ENCODE measurements at regions not wholly inside any gene's neighbourhood (a gene's known extent, or its start where the extent isn't known, plus 50 kb on each side); places are given as distances from the start of the nearest gene placed in this dataset.

DNA sequence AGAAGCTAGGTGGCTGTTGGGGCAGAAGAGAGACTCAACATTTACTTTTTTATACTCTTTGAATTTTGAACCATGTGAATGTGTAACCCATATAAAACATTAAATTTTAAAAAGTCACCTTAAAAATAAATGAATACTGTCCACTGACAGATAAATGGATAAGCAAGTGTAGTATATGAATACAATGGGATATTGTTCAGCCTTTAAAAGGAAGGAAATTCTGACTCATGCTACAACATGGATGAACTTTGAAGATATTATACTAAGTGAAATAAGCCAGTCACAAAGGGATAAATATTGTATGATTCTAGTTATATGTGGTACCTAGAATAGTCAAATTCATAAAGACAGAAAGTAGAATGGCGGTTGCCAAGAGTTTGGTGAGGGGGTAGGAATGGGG is 113.9 kb downstream of the TMEM174 start:
- Histone ChIP-seq H3K27me3 (ENCODE audit: control insufficient read depth in 1 of 2, insufficient read depth in 2 of 2, low read length in 1 of 2) (no peaks in the 10 kb centered on the region), H3K4me1 (ENCODE audit: control insufficient read depth in 1 of 2, insufficient read depth in 2 of 2, low read length in 2 of 2) (no peaks in the 10 kb centered on the region), H3K27ac (ENCODE audit: low read depth in 1 of 2, low read length in 2 of 2) (no peak overlapping the region), H3K36me3 (ENCODE audit: control insufficient read depth in 1 of 2, insufficient read depth in 2 of 2, low read length in 1 of 2) (no peaks in the 10 kb centered on the region), H3K9me3 (ENCODE audit: control insufficient read depth, low read length) (no peaks in the 10 kb centered on the region), H3K4me3 (ENCODE audit: low read length in 2 of 2) (no peak overlapping the region)
- 98 to 100% methylated on average over 1 of the region's 1 CpG for WGBS, 2 donors
- DNase-seq (no peak), ATAC-seq (ENCODE audit: low FRiP score) (no peak)
- intact Hi-C loops (cut with DNase I), result no loop called here

DNA sequence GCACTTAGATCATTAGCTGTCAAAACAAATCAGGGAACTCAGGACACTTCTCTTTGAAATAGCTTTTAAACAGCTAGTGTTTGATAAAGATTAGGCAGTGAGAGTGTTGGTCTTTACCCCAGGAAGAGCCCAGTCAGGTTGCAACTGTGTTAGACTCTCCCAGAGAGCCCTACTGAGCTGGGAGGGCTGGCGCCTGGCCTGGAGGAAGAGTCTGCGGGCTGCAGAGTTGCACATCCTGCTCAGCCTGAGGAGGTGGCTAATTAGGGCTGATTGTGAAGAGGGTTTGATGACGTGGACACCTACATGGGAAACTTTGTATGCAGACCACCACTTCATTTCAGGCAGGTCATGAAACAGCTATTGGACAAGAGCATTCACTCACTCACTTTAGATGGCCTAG is 112.0 kb downstream of the TMEM174 start:
- intact Hi-C loops (cut with DNase I), result no loop called here
- no peak overlapping the region for H3K27ac ChIP-seq (ENCODE audit: low read depth in 1 of 2, low read length in 2 of 2)
- DNase-seq (no peak), ATAC-seq (ENCODE audit: low FRiP score) (no peak)
- H3K4me3 ChIP-seq (ENCODE audit: low read length in 2 of 2), result no peak overlapping the region
- 96 to 99% methylated on average over 3 of the region's 3 CpGs for WGBS, 2 donors
- no peaks in the 10 kb centered on the region for H3K36me3 ChIP-seq (ENCODE audit: control insufficient read depth in 1 of 2, insufficient read depth in 2 of 2, low read length in 1 of 2)
- H3K9me3 ChIP-seq (ENCODE audit: control insufficient read depth, low read length), result no peaks in the 10 kb centered on the region
- no peaks in the 10 kb centered on the region for H3K4me1 ChIP-seq (ENCODE audit: control insufficient read depth in 1 of 2, insufficient read depth in 2 of 2, low read length in 2 of 2)
- no peaks in the 10 kb centered on the region for H3K27me3 ChIP-seq (ENCODE audit: control insufficient read depth in 1 of 2, insufficient read depth in 2 of 2, low read length in 1 of 2)

DNA sequence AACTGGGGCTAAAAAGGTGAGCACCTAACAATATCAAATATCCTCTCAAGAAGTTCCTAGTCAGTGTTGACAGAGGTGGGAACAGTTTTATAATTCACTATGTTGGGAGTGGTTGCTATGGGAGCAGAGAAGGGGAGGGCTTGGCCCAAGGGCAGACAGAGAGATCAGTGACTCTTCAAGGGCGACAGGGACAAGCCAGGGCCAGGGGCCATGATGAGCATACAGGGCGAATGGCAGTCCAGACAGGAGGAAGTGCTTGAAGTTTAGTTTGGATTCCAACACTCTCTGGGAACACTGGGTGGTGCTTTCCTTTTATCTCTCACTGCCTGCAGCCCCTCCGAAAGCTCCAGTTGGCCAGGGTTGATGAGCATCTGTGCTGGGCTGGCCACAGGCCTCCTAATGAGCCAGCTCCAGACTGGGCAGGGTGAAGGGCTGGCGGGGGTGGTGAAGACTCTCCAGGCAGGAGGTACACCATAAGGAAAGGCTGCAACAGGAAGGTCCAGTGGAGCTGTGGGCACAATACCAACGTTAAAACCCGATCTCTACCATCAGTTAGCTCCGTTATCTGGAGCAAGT is 111.3 kb downstream of the TMEM174 start:
- WGBS, 2 donors, result 63 to 77% methylated on average over 7 of the region's 7 CpGs
- intact Hi-C loops (cut with DNase I), result no loop called here
- Histone ChIP-seq H3K27ac (ENCODE audit: low read depth in 1 of 2, low read length in 2 of 2) (no peak overlapping the region), H3K4me1 (ENCODE audit: control insufficient read depth in 1 of 2, insufficient read depth in 2 of 2, low read length in 2 of 2) (peaks cover 0 to 2% of the 10 kb centered on the region in 2 donors), H3K36me3 (ENCODE audit: control insufficient read depth in 1 of 2, insufficient read depth in 2 of 2, low read length in 1 of 2) (no peaks in the 10 kb centered on the region), H3K27me3 (ENCODE audit: control insufficient read depth in 1 of 2, insufficient read depth in 2 of 2, low read length in 1 of 2) (no peaks in the 10 kb centered on the region), H3K4me3 (ENCODE audit: low read length in 2 of 2) (no peak overlapping the region), H3K9me3 (ENCODE audit: control insufficient read depth, low read length) (no peaks in the 10 kb centered on the region)
- ATAC-seq (ENCODE audit: low FRiP score) (no peak), DNase-seq (no peak)

DNA sequence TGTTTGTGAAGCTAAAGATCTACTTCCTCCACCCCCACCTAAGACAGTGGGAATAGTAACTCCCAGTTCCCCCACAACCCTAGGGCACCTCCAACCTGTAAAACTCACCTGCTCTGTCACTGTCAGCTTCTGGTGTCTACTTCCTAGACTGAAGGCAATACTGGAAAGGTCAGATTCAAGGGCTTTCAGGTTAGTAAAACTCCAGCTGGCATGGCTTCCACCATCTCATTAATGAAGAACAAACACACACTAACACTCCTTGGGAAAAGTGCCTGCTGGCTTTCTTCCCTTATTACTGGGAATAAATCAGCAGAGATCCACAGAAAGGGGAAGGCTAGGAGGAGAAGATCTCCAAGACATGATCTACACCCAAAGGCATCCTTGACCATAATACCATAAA is 109.9 kb downstream of the TMEM174 start:
- Histone ChIP-seq H3K4me1 (ENCODE audit: control insufficient read depth in 1 of 2, insufficient read depth in 2 of 2, low read length in 2 of 2) (peaks cover 0 to 2% of the 10 kb centered on the region in 2 donors), H3K27me3 (ENCODE audit: control insufficient read depth in 1 of 2, insufficient read depth in 2 of 2, low read length in 1 of 2) (no peaks in the 10 kb centered on the region), H3K9me3 (ENCODE audit: control insufficient read depth, low read length) (no peaks in the 10 kb centered on the region), H3K4me3 (ENCODE audit: low read length in 2 of 2) (no peak overlapping the region), H3K27ac (ENCODE audit: low read depth in 1 of 2, low read length in 2 of 2) (no peak overlapping the region), H3K36me3 (ENCODE audit: control insufficient read depth in 1 of 2, insufficient read depth in 2 of 2, low read length in 1 of 2) (no peaks in the 10 kb centered on the region)
- DNase-seq (no peak), ATAC-seq (ENCODE audit: low FRiP score) (no peak)
- intact Hi-C loops (cut with DNase I), result no loop called here

DNA sequence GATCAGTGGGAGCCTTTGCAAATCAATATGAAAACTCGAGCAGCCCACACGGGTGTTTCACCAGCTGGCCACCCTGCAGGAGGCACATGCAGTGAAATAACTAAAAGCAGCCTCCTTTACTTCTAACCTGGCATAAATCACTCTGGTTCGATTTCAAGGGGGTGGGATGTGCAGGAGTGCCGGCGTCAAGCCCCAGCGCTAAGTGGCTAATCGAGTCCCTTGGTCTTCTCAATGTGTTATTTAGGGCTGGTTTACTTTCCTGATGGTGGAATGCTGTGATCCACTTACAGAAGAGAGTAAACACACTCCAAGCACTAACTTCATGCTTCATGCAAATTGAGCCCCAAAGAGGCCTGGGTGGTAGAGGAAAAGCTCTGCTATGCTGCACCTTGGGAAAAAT is 109.4 kb downstream of the TMEM174 start:
- intact Hi-C loops (cut with DNase I), result no loop called here
- peaks cover 0 to 2% of the 10 kb centered on the region in 2 donors for H3K4me1 ChIP-seq (ENCODE audit: control insufficient read depth in 1 of 2, insufficient read depth in 2 of 2, low read length in 2 of 2)
- ATAC-seq (ENCODE audit: low FRiP score) (no peak), DNase-seq (no peak)
- H3K4me3 ChIP-seq (ENCODE audit: low read length in 2 of 2), result no peak overlapping the region
- no peak overlapping the region for H3K27ac ChIP-seq (ENCODE audit: low read depth in 1 of 2, low read length in 2 of 2)
- no peaks in the 10 kb centered on the region for H3K36me3 ChIP-seq (ENCODE audit: control insufficient read depth in 1 of 2, insufficient read depth in 2 of 2, low read length in 1 of 2)
- no peaks in the 10 kb centered on the region for H3K9me3 ChIP-seq (ENCODE audit: control insufficient read depth, low read length)
- no peaks in the 10 kb centered on the region for H3K27me3 ChIP-seq (ENCODE audit: control insufficient read depth in 1 of 2, insufficient read depth in 2 of 2, low read length in 1 of 2)
- WGBS, 2 donors, result 87 to 90% methylated on average over 7 of the region's 7 CpGs

DNA sequence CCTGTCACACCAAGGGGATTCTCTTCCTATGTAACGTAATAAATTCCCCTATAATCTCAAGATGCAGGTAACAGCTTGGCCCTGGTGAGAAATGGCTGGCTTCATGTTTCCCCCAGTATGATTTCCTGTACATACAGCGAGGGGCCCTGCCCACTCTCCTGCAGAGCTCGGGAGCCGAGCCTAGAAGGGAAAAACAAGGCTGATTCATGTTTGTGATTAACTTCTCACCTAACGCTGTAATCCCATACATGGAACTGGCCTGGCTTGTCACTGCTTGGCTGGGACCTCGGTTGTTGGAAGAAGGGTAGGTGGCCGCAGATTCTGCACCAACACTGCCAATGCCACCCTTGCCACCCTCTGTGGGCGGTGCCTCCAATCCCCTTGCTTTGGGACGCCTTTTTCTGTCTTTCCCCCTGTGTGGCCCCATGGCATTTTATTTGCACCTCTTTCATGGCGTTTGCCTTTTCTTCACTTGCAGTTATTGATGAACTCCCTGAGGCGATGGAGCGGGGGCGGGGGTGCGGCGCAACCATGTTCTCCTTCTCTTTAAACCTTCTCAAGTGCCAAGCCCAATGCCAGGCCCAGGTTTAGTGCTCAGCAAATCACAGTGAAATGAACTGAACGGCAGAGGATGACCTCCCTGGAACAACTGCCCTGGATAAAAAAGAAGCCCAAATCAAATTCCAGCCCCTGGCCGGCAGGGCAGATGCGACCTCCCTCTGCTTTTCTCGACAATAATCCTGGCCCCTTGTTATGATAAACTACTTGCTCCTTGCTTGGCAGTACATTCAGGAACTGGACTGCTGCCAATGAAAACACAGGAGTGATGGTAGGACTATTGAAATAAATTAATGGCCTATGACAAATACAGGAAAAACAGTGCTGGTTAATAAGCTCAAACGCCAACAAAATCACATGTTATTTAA is 108.1 kb downstream of the TMEM174 start:
- 41 to 47% methylated on average over 20 of the region's 20 CpGs for WGBS, 2 donors
- H3K27me3 ChIP-seq (ENCODE audit: control insufficient read depth in 1 of 2, insufficient read depth in 2 of 2, low read length in 1 of 2), result no peaks in the 10 kb centered on the region
- intact Hi-C loops (cut with DNase I), result no loop called here
- H3K4me1 ChIP-seq (ENCODE audit: control insufficient read depth in 1 of 2, insufficient read depth in 2 of 2, low read length in 2 of 2), result peaks cover 0 to 2% of the 10 kb centered on the region in 2 donors
- H3K27ac ChIP-seq (ENCODE audit: low read depth in 1 of 2, low read length in 2 of 2), result peak overlapping the region in 1 of 2 donors; percentile 79
- DNase-seq (peak in 1 of 2 donors; percentile 66), ATAC-seq (ENCODE audit: low FRiP score) (peak; percentile 67)
- H3K4me3 ChIP-seq (ENCODE audit: low read length in 2 of 2), result no peak overlapping the region
- no peaks in the 10 kb centered on the region for H3K36me3 ChIP-seq (ENCODE audit: control insufficient read depth in 1 of 2, insufficient read depth in 2 of 2, low read length in 1 of 2)
- H3K9me3 ChIP-seq (ENCODE audit: control insufficient read depth, low read length), result no peaks in the 10 kb centered on the region

GRCh38 chr5:73280386-73280785 is 107.4 kb downstream of the TMEM174 start:
- Histone ChIP-seq H3K4me1 (ENCODE audit: control insufficient read depth in 1 of 2, insufficient read depth in 2 of 2, low read length in 2 of 2) (peaks cover 0 to 2% of the 10 kb centered on the region in 2 donors), H3K4me3 (ENCODE audit: low read length in 2 of 2) (no peak overlapping the region), H3K27me3 (ENCODE audit: control insufficient read depth in 1 of 2, insufficient read depth in 2 of 2, low read length in 1 of 2) (no peaks in the 10 kb centered on the region), H3K36me3 (ENCODE audit: control insufficient read depth in 1 of 2, insufficient read depth in 2 of 2, low read length in 1 of 2) (no peaks in the 10 kb centered on the region), H3K27ac (ENCODE audit: low read depth in 1 of 2, low read length in 2 of 2) (peak overlapping the region in 1 of 2 donors; percentile 90), H3K9me3 (ENCODE audit: control insufficient read depth, low read length) (no peaks in the 10 kb centered on the region)
- ATAC-seq (ENCODE audit: low FRiP score) (peak; percentile 34), DNase-seq (no peak)
- intact Hi-C loops (cut with DNase I), result no loop called here
- 2 to 8% methylated on average over 2 of the region's 2 CpGs for WGBS, 2 donors

GRCh38 chr5:73279805-73280204 is 106.8 kb downstream of the TMEM174 start:
- DNase-seq, result no peak
- H3K9me3 ChIP-seq (ENCODE audit: control insufficient read depth, low read length), result no peaks in the 10 kb centered on the region
- intact Hi-C loops (cut with DNase I), result no loop called here
- H3K36me3 ChIP-seq (ENCODE audit: control insufficient read depth in 1 of 2, insufficient read depth in 2 of 2, low read length in 1 of 2), result no peaks in the 10 kb centered on the region
- no peak overlapping the region for H3K27ac ChIP-seq (ENCODE audit: low read depth in 1 of 2, low read length in 2 of 2)
- ATAC-seq (ENCODE audit: low FRiP score), result no peak
- no peaks in the 10 kb centered on the region for H3K27me3 ChIP-seq (ENCODE audit: control insufficient read depth in 1 of 2, insufficient read depth in 2 of 2, low read length in 1 of 2)
- H3K4me1 ChIP-seq (ENCODE audit: control insufficient read depth in 1 of 2, insufficient read depth in 2 of 2, low read length in 2 of 2), result peaks cover 0 to 2% of the 10 kb centered on the region in 2 donors
- H3K4me3 ChIP-seq (ENCODE audit: low read length in 2 of 2), result no peak overlapping the region
- 10 to 13% methylated on average over 1 of the region's 1 CpG for WGBS, 2 donors

DNA sequence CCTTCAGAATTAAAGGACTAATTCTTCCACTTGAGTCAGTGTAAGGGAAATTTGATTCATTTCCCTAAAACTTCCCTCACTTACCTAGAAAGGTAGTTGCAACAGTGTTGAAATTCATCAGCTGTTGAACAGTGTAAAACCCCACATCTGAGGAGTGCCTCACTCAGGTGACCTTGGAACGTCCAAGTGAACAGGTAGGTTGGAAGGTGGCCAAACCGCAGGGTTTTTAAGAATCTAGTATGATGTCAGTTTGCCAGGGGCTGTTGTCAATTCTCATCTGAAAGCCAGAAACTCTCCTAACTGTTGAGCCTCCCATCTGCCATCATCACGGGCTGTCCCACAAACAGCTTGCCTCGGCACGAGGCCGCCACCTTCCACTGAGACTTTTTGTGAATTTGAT is 105.7 kb downstream of the TMEM174 start:
- intact Hi-C loops (cut with DNase I), result no loop called here
- H3K27me3 ChIP-seq (ENCODE audit: control insufficient read depth in 1 of 2, insufficient read depth in 2 of 2, low read length in 1 of 2), result no peaks in the 10 kb centered on the region
- H3K36me3 ChIP-seq (ENCODE audit: control insufficient read depth in 1 of 2, insufficient read depth in 2 of 2, low read length in 1 of 2), result no peaks in the 10 kb centered on the region
- H3K4me1 ChIP-seq (ENCODE audit: control insufficient read depth in 1 of 2, insufficient read depth in 2 of 2, low read length in 2 of 2), result peaks cover 0 to 2% of the 10 kb centered on the region in 2 donors
- no peaks in the 10 kb centered on the region for H3K9me3 ChIP-seq (ENCODE audit: control insufficient read depth, low read length)
- DNase-seq (no peak), ATAC-seq (ENCODE audit: low FRiP score) (no peak)
- no peak overlapping the region for H3K4me3 ChIP-seq (ENCODE audit: low read length in 2 of 2)
- no peak overlapping the region for H3K27ac ChIP-seq (ENCODE audit: low read depth in 1 of 2, low read length in 2 of 2)
- 94 to 96% methylated on average over 6 of the region's 6 CpGs for WGBS, 2 donors

Measured in aorta (tissue), 5 donors.